ENCODE measurements at regions not wholly inside any gene's neighbourhood (a gene's known extent, or its start where the extent isn't known, plus 50 kb on each side); places are given as distances from the start of the nearest gene placed in this dataset.
A peak's percentile ranks its signal among the peaks of the same experiment; 100 is the strongest.
"Not testable (repeated sequence)": the region's sequence is repeated elsewhere in the genome, so short reads cannot be mapped to it uniquely, and the experiment has no call there.

DNA sequence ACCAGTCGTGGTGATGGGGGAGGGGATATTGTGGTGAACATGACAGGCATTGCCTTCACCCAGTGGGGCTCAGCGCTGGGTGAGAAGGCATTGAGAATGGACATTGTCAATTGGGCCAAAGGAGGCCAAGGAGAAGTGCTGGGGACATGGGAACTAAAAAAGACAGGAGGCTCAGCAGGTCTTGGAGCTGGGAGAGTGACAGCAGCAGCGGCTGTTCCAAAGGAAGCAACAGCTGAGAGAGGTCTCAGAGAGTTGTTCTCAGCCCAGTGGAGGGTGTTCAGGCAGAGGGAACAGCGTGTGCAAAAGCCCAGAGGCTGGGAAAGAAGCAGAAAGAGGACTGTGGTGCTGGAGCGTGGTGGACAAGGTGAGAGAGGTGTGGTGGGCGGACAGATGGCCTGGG, 56.6 kb upstream of the ASNS start:
- H3K9me1 ChIP-seq (ENCODE audit: control insufficient read depth, insufficient read depth, low read length); H3K9ac ChIP-seq (ENCODE audit: insufficient read depth in 1 of 2, low read depth in 2 of 2, low read length in 2 of 2); H3K4me2 ChIP-seq (ENCODE audit: insufficient read depth, low read length); FAIRE-seq; in situ Hi-C loops (cut with MboI); H4K20me1 ChIP-seq (replicated peaks; ENCODE audit: control insufficient read depth, insufficient read depth, low read length); H3K4me1 ChIP-seq (replicated peaks in 1 of 2; ENCODE audit: control insufficient read depth in 2 of 2, insufficient read depth in 2 of 2, low read length in 2 of 2); ATAC-seq; H3K4me3 ChIP-seq; BruUV-seq (replicated peaks); H3K36me3 ChIP-seq (ENCODE audit: control insufficient read depth, insufficient read depth, low read length); H2AFZ ChIP-seq (ENCODE audit: low read depth, low read length); POLR2A ChIA-PET; H3K9me3 ChIP-seq (replicated peaks; ENCODE audit: control insufficient read depth, insufficient read depth, low read depth, low read length); H3K79me2 ChIP-seq (ENCODE audit: control insufficient read depth, insufficient read depth, low read length); H3K27me3 ChIP-seq (ENCODE audit: control insufficient read depth in 2 of 2, insufficient read depth in 2 of 2, low read length in 2 of 2); DNase-seq (ENCODE audit: extremely low read depth in 1 of 4, low spot score in 3 of 4); H3K27ac ChIP-seq (ENCODE audit: extremely low read depth, low read depth, low read length): not testable (repeated sequence)
- intact Hi-C loops (cut with micrococcal nuclease), result loop anchor here (10.0 kb wide), 1 partner anchor 86 kb away; no protein-coding TSS in a partner anchor
- CTCF ChIA-PET (ENCODE audit: low intra/inter-chr PET ratio), result interaction anchor here (0.6 kb wide), 1 partner anchor 118 kb away, joined by 3 read pairs; no protein-coding TSS in a partner anchor
- 4% methylated on average over 5 of the region's 6 CpGs for WGBS (ENCODE audit: insufficient coverage, low coverage, missing lambda C conversion rate)

DNA sequence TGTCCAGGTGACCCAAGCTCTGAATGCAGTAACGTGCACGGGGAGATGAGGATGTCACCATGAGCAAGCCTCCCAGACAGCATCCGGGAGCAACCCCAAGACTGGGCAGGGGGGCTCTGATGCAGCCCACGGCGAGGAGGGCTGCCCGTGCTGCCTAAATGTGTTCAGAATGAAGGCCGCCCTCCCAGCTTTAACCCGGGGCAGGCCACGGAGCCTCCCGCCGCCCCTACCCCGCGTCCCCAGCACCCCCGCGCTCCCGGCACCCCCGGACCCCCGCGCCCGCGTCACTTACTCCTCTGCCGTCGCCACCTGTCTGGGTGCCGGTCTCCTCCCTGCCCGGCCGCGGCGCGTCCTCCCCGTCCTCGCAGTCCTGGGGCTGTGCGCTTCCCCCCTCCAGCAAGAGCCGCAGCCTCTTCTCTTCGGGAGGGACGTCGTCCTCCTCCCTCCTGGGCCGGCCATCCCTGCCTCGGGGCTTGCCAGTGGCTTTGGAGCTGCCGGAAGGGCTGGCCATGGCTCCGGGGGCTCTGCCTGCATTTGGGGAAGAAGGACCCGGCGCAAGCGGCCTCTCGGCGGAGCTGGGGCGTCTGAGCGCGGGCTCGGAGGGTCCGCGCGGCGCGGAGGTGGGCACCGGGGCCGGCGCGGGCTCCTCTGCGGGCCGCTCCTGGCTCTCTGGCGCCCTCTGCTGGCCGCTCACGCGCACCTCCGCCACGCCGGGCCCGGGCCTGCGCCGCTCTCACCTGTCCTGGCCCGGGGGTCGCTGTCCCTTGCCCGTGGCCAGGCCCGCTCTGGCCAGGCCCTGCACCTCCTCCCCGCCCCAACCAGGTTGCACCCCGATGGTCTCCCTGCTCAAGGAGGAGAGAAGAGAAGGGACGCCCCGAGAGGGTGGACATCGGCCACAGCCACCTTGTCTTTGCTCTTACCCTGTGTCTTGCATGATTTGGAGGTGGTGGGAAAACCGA, 55.9 kb upstream of the ASNS start:
- WGBS (ENCODE audit: insufficient coverage, low coverage, missing lambda C conversion rate), result 2% methylated on average over 37 of the region's 80 CpGs
- H3K27ac ChIP-seq (ENCODE audit: extremely low read depth, low read depth, low read length); H3K36me3 ChIP-seq (ENCODE audit: control insufficient read depth, insufficient read depth, low read length); H3K27me3 ChIP-seq (ENCODE audit: control insufficient read depth in 2 of 2, insufficient read depth in 2 of 2, low read length in 2 of 2); H3K79me2 ChIP-seq (ENCODE audit: control insufficient read depth, insufficient read depth, low read length); FAIRE-seq; H3K4me1 ChIP-seq (replicated peaks in 1 of 2; ENCODE audit: control insufficient read depth in 2 of 2, insufficient read depth in 2 of 2, low read length in 2 of 2); BruUV-seq (replicated peaks); in situ Hi-C loops (cut with MboI); H3K9me3 ChIP-seq (replicated peaks; ENCODE audit: control insufficient read depth, insufficient read depth, low read depth, low read length); H4K20me1 ChIP-seq (replicated peaks; ENCODE audit: control insufficient read depth, insufficient read depth, low read length); H3K9me1 ChIP-seq (ENCODE audit: control insufficient read depth, insufficient read depth, low read length); H3K4me2 ChIP-seq (ENCODE audit: insufficient read depth, low read length); POLR2A ChIA-PET: not testable (repeated sequence)
- Histone ChIP-seq H3K9ac (ENCODE audit: insufficient read depth in 1 of 2, low read depth in 2 of 2, low read length in 2 of 2) (peak overlapping the region in 1 of 2 experiments; percentile 45; a peak in 1 of 4 replicates), H2AFZ (ENCODE audit: low read depth, low read length) (peak overlapping the region; percentile 55; the same call in 1 of the 2 replicates), H3K4me3 (peak overlapping the region; percentile 23; the same call in 1 of the 2 replicates)
- DNase-seq (ENCODE audit: extremely low read depth in 1 of 4, low spot score in 3 of 4) (peak; percentile 56 to 86 (median 77)), ATAC-seq (peak; percentile 76)
- CTCF ChIA-PET (ENCODE audit: low intra/inter-chr PET ratio), result interaction anchor here (0.6 kb wide), 1 partner anchor 117 kb away, joined by 3 read pairs; no protein-coding TSS in a partner anchor
- intact Hi-C loops (cut with micrococcal nuclease), result loop anchor here (10.0 kb wide), 1 partner anchor 87 kb away; no protein-coding TSS in a partner anchor
- 0 out of 2 replicates have a peak, but pooled peaks have one; percentile 4 for TF ChIP-seq CREM (IDR thresholded peaks at IDR 0.05; ENCODE audit: low read depth)
- TF ChIP-seq MAZ (CRISPR knock-in tag; conservative IDR thresholded peaks at IDR 0.05 in 1 of 2, IDR thresholded peaks at IDR 0.05 in 1 of 2), result 0 out of 4 replicates have a peak, but pooled peaks of 1 of the 2 experiments have one; percentile 54
- TF ChIP-seq, protein P1, sequence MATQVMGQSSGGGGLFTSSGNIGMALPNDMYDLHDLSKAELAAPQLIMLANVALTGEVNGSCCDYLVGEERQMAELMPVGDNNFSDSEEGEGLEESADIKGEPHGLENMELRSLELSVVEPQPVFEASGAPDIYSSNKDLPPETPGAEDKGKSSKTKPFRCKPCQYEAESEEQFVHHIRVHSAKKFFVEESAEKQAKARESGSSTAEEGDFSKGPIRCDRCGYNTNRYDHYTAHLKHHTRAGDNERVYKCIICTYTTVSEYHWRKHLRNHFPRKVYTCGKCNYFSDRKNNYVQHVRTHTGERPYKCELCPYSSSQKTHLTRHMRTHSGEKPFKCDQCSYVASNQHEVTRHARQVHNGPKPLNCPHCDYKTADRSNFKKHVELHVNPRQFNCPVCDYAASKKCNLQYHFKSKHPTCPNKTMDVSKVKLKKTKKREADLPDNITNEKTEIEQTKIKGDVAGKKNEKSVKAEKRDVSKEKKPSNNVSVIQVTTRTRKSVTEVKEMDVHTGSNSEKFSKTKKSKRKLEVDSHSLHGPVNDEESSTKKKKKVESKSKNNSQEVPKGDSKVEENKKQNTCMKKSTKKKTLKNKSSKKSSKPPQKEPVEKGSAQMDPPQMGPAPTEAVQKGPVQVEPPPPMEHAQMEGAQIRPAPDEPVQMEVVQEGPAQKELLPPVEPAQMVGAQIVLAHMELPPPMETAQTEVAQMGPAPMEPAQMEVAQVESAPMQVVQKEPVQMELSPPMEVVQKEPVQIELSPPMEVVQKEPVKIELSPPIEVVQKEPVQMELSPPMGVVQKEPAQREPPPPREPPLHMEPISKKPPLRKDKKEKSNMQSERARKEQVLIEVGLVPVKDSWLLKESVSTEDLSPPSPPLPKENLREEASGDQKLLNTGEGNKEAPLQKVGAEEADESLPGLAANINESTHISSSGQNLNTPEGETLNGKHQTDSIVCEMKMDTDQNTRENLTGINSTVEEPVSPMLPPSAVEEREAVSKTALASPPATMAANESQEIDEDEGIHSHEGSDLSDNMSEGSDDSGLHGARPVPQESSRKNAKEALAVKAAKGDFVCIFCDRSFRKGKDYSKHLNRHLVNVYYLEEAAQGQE (IDR thresholded peaks at IDR 0.05; ENCODE audit: borderline replicate concordance), result peak; percentile 22; the same call in 1 of the 2 replicates
- TF ChIP-seq, protein P1 (CRISPR knock-in tag; IDR thresholded peaks at IDR 0.05; ENCODE audit: low read depth), result not testable (repeated sequence)
